HCT116 (cell line): ENCODE measurements at regions not wholly inside any gene's neighbourhood (a gene's known extent, or its start where the extent isn't known, plus 50 kb on each side); places are given as distances from the start of the nearest gene placed in this dataset.

ENCODE experiments used
- ATAC-seq: fragments of 200-7000 bp; cut with Tn5 transposase; 2 replicates; pipeline ENCODE4 v1.9.1; 2020; ENCODE audit warnings: mild to moderate bottlenecking, moderate library complexity
- BruUV-seq: library from RNA; stranded (reverse); fragments of 400-500 nt; replicated peaks from 2 replicates; lab custom pipeline; 2021; lab: Mats Ljungman, UMichigan
- CTCF ChIA-PET: fragments of 300-600 bp; sonication (Branson Sonifier 250); formaldehyde crosslinking; loops from one replicate; lab custom pipeline; 2021; ENCODE audit warnings: antibody characterized with exemption; lab: Charles Lee
- POLR2A ChIA-PET: fragments of 300-600, 350-600 bp; sonication (Branson Sonifier 250); formaldehyde crosslinking; loops from one replicate; lab custom pipeline; 2021; ENCODE audit warnings: antibody characterized with exemption; lab: Charles Lee
- RAD21 ChIA-PET, 2 experiments: fragments of 300-600 bp; sonication (Branson Sonifier 250); formaldehyde crosslinking; loops; one replicate each; lab custom pipeline; 2023; ENCODE audit warnings: low total read pairs in 2 of 2; ENCODE audit not compliant: uncharacterized antibody in 2 of 2, unreplicated experiment in 2 of 2, low non-redundant PET in 1 of 2; lab: Charles Lee
- DNase-seq: peaks from one replicate; pipeline ENCODE4 v3.0.0-alpha.2; 2010; ENCODE audit warnings: low read depth, low spot score
- H2AFZ ChIP-seq: fragments of 200-600 bp; shearing (Covaris generic), sonication (generic); 2 replicates; pipeline ENCODE4 v1.6.1; 2017; ENCODE audit warnings: low read depth, mixed run types, mixed read lengths, antibody characterized with exemption, low read length; ENCODE audit not compliant: poor library complexity, severe bottlenecking
- H3K27ac ChIP-seq: 2 replicates; pipeline ENCODE4 v1.5.1; 2012; ENCODE audit warnings: low read depth, low read length
- H3K27me3 ChIP-seq: fragments of 200-600 bp; sonication (generic); 2 replicates; pipeline ENCODE4 v1.6.1; 2016; ENCODE audit warnings: mixed run types, low read length, mixed read lengths; ENCODE audit not compliant: insufficient read depth
- H3K36me3 ChIP-seq, 2 experiments: fragments of 200-500 bp in 1 of 2; fragments of 200-600 bp in 1 of 2; sonication (Bioruptor generic) in 1 of 2; sonication (generic) in 1 of 2; 2 replicates each; pipeline versions ENCODE4 v1.5.1 to v1.6.1; 2014 to 2016; ENCODE audit warnings: low read length in 2 of 2, inconsistent platforms in 1 of 2, mixed read lengths in 1 of 2, mixed run types in 1 of 2; ENCODE audit not compliant: insufficient read depth in 2 of 2, control insufficient read depth in 1 of 2
- H3K4me1 ChIP-seq, 2 experiments: fragments of 200-600 bp in 1 of 2; sonication (generic) in 1 of 2; 2 replicates each; pipeline versions ENCODE4 v1.5.1 to v1.6.1; 2012 to 2017; ENCODE audit warnings: low read length in 2 of 2, inconsistent platforms in 1 of 2, mild to moderate bottlenecking in 1 of 2, mixed read lengths in 1 of 2, mixed run types in 1 of 2, moderate library complexity in 1 of 2; ENCODE audit not compliant: insufficient read depth in 2 of 2, control insufficient read depth in 1 of 2
- H3K4me2 ChIP-seq: fragments of 200-600 bp; sonication (generic); 2 replicates; pipeline ENCODE4 v1.6.1; 2017; ENCODE audit warnings: mixed run types, low read length, mixed read lengths
- H3K4me3 ChIP-seq, 2 experiments: fragments of 200-600 bp in 1 of 2; sonication (generic) in 1 of 2; replicated peaks in 1 of 2; 2 replicates each; pipeline ENCODE4 v1.5.1; 2011 to 2016; ENCODE audit warnings: low read length in 2 of 2, control low read depth in 1 of 2, low read depth in 1 of 2, mild to moderate bottlenecking in 1 of 2, mixed read lengths in 1 of 2, mixed run types in 1 of 2
- H3K79me2 ChIP-seq: fragments of 200-600 bp; sonication (generic); 2 replicates; pipeline ENCODE4 v1.6.1; 2017; ENCODE audit warnings: mild to moderate bottlenecking, mixed run types, low read length, moderate library complexity, mixed read lengths; ENCODE audit not compliant: insufficient read depth
- H3K9ac ChIP-seq: fragments of 200-600 bp; sonication (generic); 2 replicates; pipeline ENCODE4 v1.6.1; 2016; ENCODE audit warnings: low read length, mixed read lengths
- H3K9me2 ChIP-seq: fragments of 200-600 bp; sonication (generic), shearing (Covaris generic); 2 replicates; pipeline ENCODE4 v1.6.1; 2017; ENCODE audit warnings: mixed run types, mild to moderate bottlenecking, moderate library complexity; ENCODE audit not compliant: insufficient read depth
- H3K9me3 ChIP-seq, 2 experiments: fragments of 200-500 bp in 1 of 2; fragments of 200-600 bp in 1 of 2; sonication (Bioruptor generic) in 1 of 2; sonication (generic) in 1 of 2; 2 replicates each; pipeline ENCODE4 v1.6.1; 2014 to 2017; ENCODE audit warnings: low read length in 2 of 2, mixed read lengths in 2 of 2, inconsistent platforms in 1 of 2, low read depth in 1 of 2, mild to moderate bottlenecking in 1 of 2, mixed run types in 1 of 2, moderate library complexity in 1 of 2; ENCODE audit not compliant: control insufficient read depth in 1 of 2, insufficient read depth in 1 of 2
- H4K20me1 ChIP-seq: fragments of 200-600 bp; sonication (generic), shearing (Covaris generic); 2 replicates; pipeline ENCODE4 v1.6.1; 2017; ENCODE audit warnings: mixed run types, mild to moderate bottlenecking, moderate library complexity; ENCODE audit not compliant: insufficient read depth
- ATF3 ChIP-seq: IDR thresholded peaks from 2 replicates; pipeline ENCODE4 v1.6.1; 2012
- EGR1 ChIP-seq: IDR thresholded peaks from 2 replicates; pipeline ENCODE4 v1.6.1; 2012; ENCODE audit warnings: low read depth
- FOSL1 ChIP-seq: IDR thresholded peaks from 2 replicates; pipeline ENCODE4 v1.6.1; 2012; ENCODE audit warnings: low read depth
- MAX ChIP-seq: IDR thresholded peaks from 2 replicates; pipeline ENCODE4 v1.6.1; 2012
- POLR2AphosphoS5 ChIP-seq: IDR thresholded peaks from 2 replicates; pipeline ENCODE4 v1.6.1; 2011; ENCODE audit warnings: mild to moderate bottlenecking, low read depth, low read length, moderate library complexity
- RAD21 ChIP-seq: IDR thresholded peaks from 2 replicates; pipeline ENCODE4 v1.6.1; 2012; ENCODE audit warnings: low read depth, mild to moderate bottlenecking
- SP1 ChIP-seq: IDR thresholded peaks from 2 replicates; pipeline ENCODE4 v1.6.1; 2012; ENCODE audit warnings: low read depth
- TCF7L2 ChIP-seq: IDR thresholded peaks from 2 replicates; pipeline ENCODE4 v1.7.0; 2011; ENCODE audit warnings: borderline replicate concordance, inconsistent platforms; ENCODE audit not compliant: insufficient read depth, insufficient read length; ENCODE audit errors: extremely low read depth
- intact Hi-C: fragments of 100-400 bp; cut with micrococcal nuclease; formaldehyde crosslinking; loops from 2 replicates; pipeline ENCODE4 v1.10.0; 2022

- H3K27me3 ChIP-seq, result no peaks in the 10 kb centered on the region
- no peak for ATAC-seq
- intact Hi-C loops, result no loop called here
- RAD21 ChIA-PET, result no interaction called here
- H3K79me2 ChIP-seq, result no peaks in the 10 kb centered on the region
- no peaks in the 10 kb centered on the region for H3K36me3 ChIP-seq
- no peak for DNase-seq
- CTCF ChIA-PET, result no interaction called here
- no peak overlapping the region for H3K4me2 ChIP-seq
- no peaks in the 10 kb centered on the region for H4K20me1 ChIP-seq
- peaks cover 14% of the 10 kb centered on the region in 2 experiments; a peak in 2 of 4 replicates for H3K9me3 ChIP-seq
- H2AFZ ChIP-seq, result no peak overlapping the region
- H3K9ac ChIP-seq, result no peak overlapping the region
- H3K4me3 ChIP-seq, result no peak overlapping the region
- TF ChIP-seq TCF7L2 (no peak), POLR2AphosphoS5 (no peak), RAD21 (no peak), EGR1 (no peak)
- no peak overlapping the region for H3K27ac ChIP-seq
- no peaks in the 10 kb centered on the region for H3K9me2 ChIP-seq
- BruUV-seq, result no TSS peak
- no peaks in the 10 kb centered on the region for H3K4me1 ChIP-seq
- POLR2A ChIA-PET, result no interaction called here
Measured at GRCh38 chr10:2456834-2457233, 610.5 kb upstream of the PFKP start.

- H2AFZ ChIP-seq, result no peak overlapping the region
- no peak overlapping the region for H3K9ac ChIP-seq
- RAD21 ChIA-PET, result no interaction called here
- no peak overlapping the region for H3K27ac ChIP-seq
- H3K27me3 ChIP-seq, result no peaks in the 10 kb centered on the region
- no peak overlapping the region for H3K4me2 ChIP-seq
- H4K20me1 ChIP-seq, result no peaks in the 10 kb centered on the region
- no peak for TF ChIP-seq ATF3
- no peak for TF ChIP-seq MAX
- no peak for TF ChIP-seq FOSL1
- no peak for TF ChIP-seq SP1
- POLR2A ChIA-PET, result no interaction called here
- H3K4me3 ChIP-seq, result no peak overlapping the region
- no TSS peak for BruUV-seq
- peaks cover 4 to 12% of the 10 kb centered on the region in 2 experiments; a peak in 2 of 4 replicates for H3K9me3 ChIP-seq
- H3K4me1 ChIP-seq, result no peaks in the 10 kb centered on the region
- ATAC-seq (no peak), DNase-seq (no peak)
- CTCF ChIA-PET, result no interaction called here
- intact Hi-C loops, result no loop called here
- H3K9me2 ChIP-seq, result no peaks in the 10 kb centered on the region
- no peaks in the 10 kb centered on the region for H3K79me2 ChIP-seq
- H3K36me3 ChIP-seq, result no peaks in the 10 kb centered on the region; a peak in 1 of 4 replicates
Measured at GRCh38 chr10:2445370-2445769, 622.0 kb upstream of the PFKP start.
